WTC11 (cell line): ENCODE measurements at regions not wholly inside any gene's neighbourhood (a gene's known extent, or its start where the extent isn't known, plus 50 kb on each side); places are given as distances from the start of the nearest gene placed in this dataset.

Source experiments
- ATAC-seq: fragments of 200-7000 bp; cut with Tn5 transposase; 2 replicates; pipeline ENCODE4 v1.10.0; 2021; ENCODE audit warnings: mild to moderate bottlenecking, moderate library complexity
- CTCF ChIA-PET: fragments of 300-600 bp; sonication (Branson Sonifier 250); formaldehyde crosslinking; loops from one replicate; lab custom pipeline; 2021; ENCODE audit warnings: antibody characterized with exemption; lab: Charles Lee
- POLR2A ChIA-PET: fragments of 350-600 bp; sonication (Branson Sonifier 250); formaldehyde crosslinking; loops from one replicate; lab custom pipeline; 2021; ENCODE audit warnings: antibody characterized with exemption; lab: Charles Lee
- DNase-seq: peaks from one replicate; pipeline ENCODE4 v3.0.0; 2021; ENCODE audit warnings: low spot score
- H3K27ac Mint-ChIP-seq: 2 replicates; pipeline ENCODE4 v1.8.0; 2021; ENCODE audit warnings: mixed read lengths
- H3K27me3 Mint-ChIP-seq: 2 replicates; pipeline ENCODE4 v1.8.0; 2021; ENCODE audit warnings: low read depth, mild to moderate bottlenecking, moderate library complexity, mixed read lengths
- H3K36me3 Mint-ChIP-seq: 2 replicates; pipeline ENCODE4 v1.8.0; 2021; ENCODE audit warnings: mixed read lengths
- H3K4me1 Mint-ChIP-seq: 2 replicates; pipeline ENCODE4 v1.8.0; 2022; ENCODE audit warnings: mixed read lengths
- H3K4me3 Mint-ChIP-seq: 2 replicates; pipeline ENCODE4 v1.8.0; 2021; ENCODE audit warnings: mild to moderate bottlenecking, moderate library complexity, mixed read lengths
- H3K9me3 Mint-ChIP-seq: 2 replicates; pipeline ENCODE4 v1.8.0; 2021; ENCODE audit warnings: mixed read lengths
- CBFB ChIP-seq: sonication (generic); formaldehyde crosslinking; IDR thresholded peaks from 2 replicates; pipeline ENCODE4 v1.8.1; 2022; ENCODE audit warnings: mild to moderate bottlenecking, low read depth, missing genetic modification reagents
- ERG ChIP-seq: fragments of 250-450 bp; sonication (Bioruptor Pico); IDR thresholded peaks from 2 replicates; pipeline ENCODE4 v1.8.0; 2021; ENCODE audit warnings: mild to moderate bottlenecking
- FOXP1 ChIP-seq: sonication (generic); formaldehyde crosslinking; IDR thresholded peaks from 2 replicates; pipeline ENCODE4 v1.8.0; 2022; ENCODE audit warnings: missing genetic modification reagents, mild to moderate bottlenecking, moderate library complexity, borderline replicate concordance
- GABPB1 ChIP-seq: sonication (generic); formaldehyde crosslinking; IDR thresholded peaks from 2 replicates; pipeline ENCODE4 v1.8.1; 2023; ENCODE audit warnings: mild to moderate bottlenecking, missing genetic modification reagents
- GTF2I ChIP-seq: fragments of 250-450 bp; sonication (Bioruptor Pico); conservative IDR thresholded peaks from 2 replicates; pipeline ENCODE4 v1.4.0; 2021; ENCODE audit warnings: mild to moderate bottlenecking
- HMGA2 ChIP-seq: fragments of 250-450 bp; sonication (Bioruptor Pico); IDR thresholded peaks from 2 replicates; pipeline ENCODE4 v1.4.0; 2021; ENCODE audit warnings: mild to moderate bottlenecking, moderate library complexity
- MXD4 ChIP-seq: fragments of 250-450 bp; sonication (Bioruptor Pico); IDR thresholded peaks from 2 replicates; pipeline ENCODE4 v1.8.0; 2021; ENCODE audit warnings: mild to moderate bottlenecking, moderate library complexity, borderline replicate concordance
- NFYB ChIP-seq: sonication (generic); formaldehyde crosslinking; conservative IDR thresholded peaks from 2 replicates; pipeline ENCODE4 v1.8.0; 2022; ENCODE audit warnings: low read depth, missing genetic modification reagents
- NR3C1 ChIP-seq: sonication (generic); formaldehyde crosslinking; conservative IDR thresholded peaks from 2 replicates; pipeline ENCODE4 v1.8.1; 2023; ENCODE audit warnings: low read depth, mild to moderate bottlenecking, missing genetic modification reagents
- PRRX2 ChIP-seq: fragments of 250-450 bp; sonication (Bioruptor Pico); IDR thresholded peaks from 2 replicates; pipeline ENCODE4 v1.8.0; 2021; ENCODE audit warnings: mild to moderate bottlenecking
- SMAD4 ChIP-seq: sonication (generic); formaldehyde crosslinking; IDR thresholded peaks from 2 replicates; pipeline ENCODE4 v1.8.0; 2022; ENCODE audit warnings: mild to moderate bottlenecking, missing genetic modification reagents
- STAT6 ChIP-seq: sonication (generic); formaldehyde crosslinking; conservative IDR thresholded peaks from 2 replicates; pipeline ENCODE4 v1.8.1; 2023; ENCODE audit warnings: mild to moderate bottlenecking, low read depth, missing genetic modification reagents, moderate library complexity
- TCF7 ChIP-seq: sonication (generic); formaldehyde crosslinking; IDR thresholded peaks from 2 replicates; pipeline ENCODE4 v1.8.0; 2022; ENCODE audit warnings: mild to moderate bottlenecking, low read depth, missing genetic modification reagents, moderate library complexity
- ZBTB21 ChIP-seq: sonication (generic); formaldehyde crosslinking; IDR thresholded peaks from 2 replicates; pipeline ENCODE4 v1.8.1; 2023; ENCODE audit warnings: mild to moderate bottlenecking, missing genetic modification reagents, borderline replicate concordance
- ZNF121 ChIP-seq: sonication (generic); formaldehyde crosslinking; IDR thresholded peaks from 2 replicates; pipeline ENCODE4 v1.8.0; 2023; ENCODE audit warnings: missing genetic modification reagents
- ZNF138 ChIP-seq: sonication (generic); formaldehyde crosslinking; conservative IDR thresholded peaks from 2 replicates; pipeline ENCODE4 v1.8.1; 2022; ENCODE audit warnings: mild to moderate bottlenecking, moderate library complexity, missing genetic modification reagents
- ZNF281 ChIP-seq: sonication (generic); formaldehyde crosslinking; IDR thresholded peaks from 2 replicates; pipeline ENCODE4 v1.8.0; 2023; ENCODE audit warnings: mild to moderate bottlenecking, missing genetic modification reagents
- TF ChIP-seq, protein P1 (sequence below): sonication (generic); formaldehyde crosslinking; IDR thresholded peaks from 2 replicates; pipeline ENCODE4 v1.8.1; 2022; ENCODE audit warnings: low read depth, mild to moderate bottlenecking, moderate library complexity, missing genetic modification reagents, borderline replicate concordance

- Mint-ChIP-seq H3K27me3 (no peaks in the 10 kb centered on the region), H3K4me1 (no peaks in the 10 kb centered on the region)
- CTCF ChIA-PET, result no interaction called here
Observed at GRCh38 chr2:41644936-41645335, 402.9 kb upstream of the PKDCC start.

GRCh38 chr2:41647468-41648050, 400.3 kb upstream of the PKDCC start:
- no peak for ATAC-seq
- TF ChIP-seq, protein P1, sequence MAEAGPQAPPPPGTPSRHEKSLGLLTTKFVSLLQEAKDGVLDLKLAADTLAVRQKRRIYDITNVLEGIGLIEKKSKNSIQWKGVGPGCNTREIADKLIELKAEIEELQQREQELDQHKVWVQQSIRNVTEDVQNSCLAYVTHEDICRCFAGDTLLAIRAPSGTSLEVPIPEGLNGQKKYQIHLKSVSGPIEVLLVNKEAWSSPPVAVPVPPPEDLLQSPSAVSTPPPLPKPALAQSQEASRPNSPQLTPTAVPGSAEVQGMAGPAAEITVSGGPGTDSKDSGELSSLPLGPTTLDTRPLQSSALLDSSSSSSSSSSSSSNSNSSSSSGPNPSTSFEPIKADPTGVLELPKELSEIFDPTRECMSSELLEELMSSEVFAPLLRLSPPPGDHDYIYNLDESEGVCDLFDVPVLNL (CRISPR knock-in tag), result no peak
- TF ChIP-seq GTF2I (no peak), HMGA2 (CRISPR knock-in tag) (no peak), SMAD4 (CRISPR knock-in tag) (no peak), ZNF121 (CRISPR knock-in tag) (no peak), GABPB1 (CRISPR knock-in tag) (no peak), MXD4 (CRISPR knock-in tag) (no peak), CBFB (CRISPR knock-in tag) (no peak), ZBTB21 (CRISPR knock-in tag) (no peak), ERG (CRISPR knock-in tag) (no peak), PRRX2 (no peak), STAT6 (CRISPR knock-in tag) (no peak), ZNF281 (no peak), NFYB (CRISPR knock-in tag) (no peak), TCF7 (CRISPR knock-in tag) (no peak), ZNF138 (CRISPR knock-in tag) (no peak)
- Mint-ChIP-seq H3K4me1 (no peaks in the 10 kb centered on the region; the same call in 1 of the 2 replicates), H3K27ac (no peak overlapping the region), H3K9me3 (no peaks in the 10 kb centered on the region), H3K27me3 (no peaks in the 10 kb centered on the region), H3K36me3 (no peaks in the 10 kb centered on the region), H3K4me3 (no peak overlapping the region)
- DNase-seq, result no peak
- ChIA-PET CTCF (no interaction called here), POLR2A (no interaction called here)

More at GRCh38 chr2:41644936-41645335, 402.9 kb upstream of the PKDCC start:
- no peak overlapping the region for H3K4me3 Mint-ChIP-seq
- TF ChIP-seq ZNF138 (CRISPR knock-in tag) (no peak), FOXP1 (CRISPR knock-in tag) (no peak), NR3C1 (no peak), GTF2I (no peak)
- no peak for ATAC-seq
- POLR2A ChIA-PET, result no interaction called here
- H3K36me3 Mint-ChIP-seq, result no peaks in the 10 kb centered on the region
- H3K9me3 Mint-ChIP-seq, result peaks cover 10% of the 10 kb centered on the region
- H3K27ac Mint-ChIP-seq, result no peak overlapping the region
- DNase-seq, result no peak
